Eye (tissue), 1 donor: ENCODE measurements at regions not wholly inside any gene's neighbourhood (a gene's known extent, or its start where the extent isn't known, plus 50 kb on each side); places are given as distances from the start of the nearest gene placed in this dataset.
"Not testable (repeated sequence)": the region's sequence is repeated elsewhere in the genome, so short reads cannot be mapped to it uniquely, and the experiment has no call there.

Experiments used
- DNase-seq: peaks from one replicate; pipeline ENCODE4 v3.0.0-alpha.2; 2015

GRCh38 chr3:27779176-27779575 is 57.1 kb upstream of the EOMES start:
- DNase-seq, result no peak

GRCh38 chr3:27789420-27789819 is 67.3 kb upstream of the EOMES start:
- no peak for DNase-seq

DNA sequence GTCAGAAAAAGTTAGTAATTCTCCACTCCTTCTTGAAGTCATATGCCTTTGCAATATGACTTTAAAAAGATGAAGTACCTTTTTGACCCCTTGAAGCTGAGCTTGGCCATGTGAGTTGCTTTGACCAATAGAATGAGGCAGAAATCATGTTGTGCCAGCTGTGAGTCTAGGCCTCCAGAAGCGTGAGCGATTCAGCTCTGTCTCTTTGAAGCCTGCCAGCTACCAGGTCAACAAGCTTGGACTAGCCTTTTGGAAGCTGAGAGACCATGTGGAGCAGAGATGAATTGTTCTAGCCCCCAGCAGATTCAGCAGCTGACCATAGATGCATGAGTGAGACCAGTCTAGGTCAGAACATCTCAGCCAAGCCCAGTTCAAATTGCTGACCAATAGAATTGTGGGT is 69.8 kb upstream of the EOMES start:
- no peak for DNase-seq

DNA sequence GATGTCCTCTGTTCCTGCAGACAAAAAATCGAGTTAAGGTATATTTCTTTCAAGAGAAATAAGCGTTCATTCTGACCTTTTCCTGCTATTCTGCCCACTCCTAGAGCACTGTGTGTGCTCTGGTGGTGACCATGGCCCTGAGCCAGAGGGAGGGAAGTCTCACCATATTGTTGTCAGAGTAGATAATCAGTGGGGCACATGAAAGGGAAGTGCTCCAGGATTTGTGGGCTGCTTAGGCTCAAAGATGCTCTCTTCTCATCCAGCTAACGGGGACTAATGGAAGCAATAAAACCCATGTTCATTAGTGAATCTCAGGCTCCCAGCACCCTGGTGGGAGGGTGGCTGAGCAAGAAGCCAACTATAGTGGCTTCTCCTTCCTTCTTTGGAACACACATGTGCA is 70.7 kb upstream of the EOMES start:
- peak; percentile 26 for DNase-seq

GRCh38 chr3:27794211-27794610 is 72.1 kb upstream of the EOMES start:
- no peak for DNase-seq

GRCh38 chr3:27796365-27796875 is 74.3 kb upstream of the EOMES start:
- no peak for DNase-seq

GRCh38 chr3:27797773-27798172 is 75.7 kb upstream of the EOMES start:
- no peak for DNase-seq

DNA sequence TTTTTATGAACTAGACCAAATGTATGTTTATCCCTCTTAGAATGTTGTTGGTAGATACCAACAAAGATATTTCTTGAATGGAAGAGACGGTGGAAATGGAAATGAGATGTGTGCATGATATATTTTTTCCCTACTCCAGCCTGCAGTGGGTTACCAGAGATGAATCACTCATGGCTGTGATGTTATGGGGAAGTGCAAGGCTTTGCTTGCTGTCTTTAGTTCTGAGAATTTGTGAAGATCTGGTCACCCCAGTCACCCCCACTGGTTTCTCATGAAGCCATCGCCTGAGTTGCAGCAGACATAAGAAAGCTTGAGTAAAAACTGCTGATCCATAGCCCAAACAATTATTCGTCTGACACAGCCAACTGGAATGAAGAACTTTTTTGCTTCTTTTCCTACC is 78.1 kb upstream of the EOMES start:
- DNase-seq, result no peak

- no peak for DNase-seq
Observed at GRCh38 chr3:27802425-27802824, 80.3 kb upstream of the EOMES start.

GRCh38 chr3:27802849-27803248 is 80.7 kb upstream of the EOMES start:
- no peak for DNase-seq

- DNase-seq, result no peak
Observed at GRCh38 chr3:27805282-27805681, 83.2 kb upstream of the EOMES start.

- DNase-seq, result no peak
Observed at GRCh38 chr3:27813255-27813654, 91.1 kb upstream of the EOMES start.

GRCh38 chr3:27821609-27822008 is 99.5 kb upstream of the EOMES start:
- not testable (repeated sequence) for DNase-seq

- DNase-seq, result no peak
Observed at GRCh38 chr3:27824312-27825200, 102.4 kb upstream of the EOMES start.

GRCh38 chr3:27826448-27826847 is 104.3 kb upstream of the EOMES start:
- no peak for DNase-seq

- DNase-seq, result no peak
Observed at GRCh38 chr3:27827041-27827440, 104.9 kb upstream of the EOMES start.

DNA sequence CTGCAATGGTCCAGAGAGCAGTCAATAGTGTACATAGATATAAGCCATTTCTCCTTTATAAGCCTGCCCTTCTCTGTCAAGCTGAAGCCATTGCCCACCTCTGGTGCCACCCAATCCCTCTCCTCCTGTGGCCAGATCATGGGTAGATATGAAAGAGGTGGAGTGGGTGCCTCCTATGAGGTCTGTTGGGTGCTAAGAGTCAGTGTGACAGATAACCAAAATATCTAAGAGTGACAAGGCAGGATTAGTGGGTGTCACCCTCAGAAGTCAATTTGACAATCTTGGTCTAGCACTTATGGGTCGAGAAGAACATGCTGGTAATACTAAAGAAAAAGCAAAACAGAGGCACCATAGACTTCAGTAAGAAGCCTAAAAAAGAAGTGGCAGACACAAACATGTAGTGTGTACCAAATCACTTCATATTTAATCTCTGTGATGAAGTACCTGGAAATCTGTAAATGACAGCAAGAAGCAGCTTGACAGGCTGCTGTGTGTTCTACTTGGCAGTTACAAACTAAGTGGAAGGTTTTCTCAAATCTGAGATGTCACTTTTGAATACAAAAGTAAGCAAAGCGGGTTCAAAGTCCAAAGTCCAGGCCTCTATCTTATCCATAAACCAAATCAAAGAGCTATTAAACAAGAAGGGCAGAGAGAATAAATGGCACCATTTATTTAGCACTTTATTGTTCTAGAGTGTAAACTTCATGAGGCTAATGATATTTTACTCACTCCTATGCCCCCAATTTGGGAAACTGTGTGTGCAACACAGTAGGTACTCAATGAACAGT is 118.9 kb upstream of the EOMES start:
- DNase-seq, result no peak

DNA sequence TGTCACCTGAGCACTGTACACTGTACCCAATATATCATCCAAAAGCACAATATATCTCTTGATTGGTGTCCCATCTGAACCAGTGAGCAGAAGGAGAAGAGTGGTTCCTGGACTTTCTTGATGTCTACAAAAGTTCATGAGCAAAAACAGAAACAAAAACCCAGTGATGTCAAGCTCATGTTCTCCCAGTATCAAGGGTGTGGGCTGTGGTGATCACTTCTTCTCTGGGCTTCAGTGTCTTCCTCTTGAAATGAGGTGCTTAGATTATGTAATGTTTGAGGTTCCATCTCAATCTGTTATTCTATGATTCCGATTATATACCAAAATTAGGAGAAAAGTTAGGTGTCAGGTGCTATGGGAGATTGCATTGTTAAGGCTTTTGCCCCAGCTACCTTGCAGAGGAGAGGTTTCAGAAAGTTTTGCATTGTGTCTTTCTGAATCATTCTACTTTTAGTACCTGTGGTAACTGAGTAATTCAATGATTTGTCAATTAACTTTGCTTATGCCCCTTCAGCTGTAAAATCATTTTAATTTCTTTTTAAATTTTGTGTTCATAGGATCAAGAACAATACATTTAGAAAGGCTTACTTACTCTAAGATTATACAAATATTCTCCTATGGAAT is 122.0 kb upstream of the EOMES start:
- DNase-seq, result no peak

DNA sequence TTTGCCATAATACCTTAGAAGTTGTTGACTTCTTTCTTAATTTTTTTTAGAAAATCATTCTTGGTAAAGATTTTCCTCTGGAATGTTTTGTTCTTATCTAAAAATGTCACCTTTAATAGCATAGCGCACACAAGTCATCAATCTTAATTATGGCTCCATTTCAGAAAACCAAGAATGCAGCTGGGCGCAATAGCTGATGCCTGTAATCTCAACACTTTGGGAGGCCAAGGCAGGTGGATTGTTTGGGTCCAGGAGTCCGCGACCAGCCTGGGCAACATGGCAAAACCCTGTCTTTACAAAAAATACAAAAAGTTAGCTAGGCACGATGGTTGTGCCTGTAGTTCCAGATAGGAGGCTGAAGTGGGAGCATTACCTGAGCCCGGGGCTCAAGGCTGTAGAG is 125.6 kb upstream of the EOMES start:
- no peak for DNase-seq

DNA sequence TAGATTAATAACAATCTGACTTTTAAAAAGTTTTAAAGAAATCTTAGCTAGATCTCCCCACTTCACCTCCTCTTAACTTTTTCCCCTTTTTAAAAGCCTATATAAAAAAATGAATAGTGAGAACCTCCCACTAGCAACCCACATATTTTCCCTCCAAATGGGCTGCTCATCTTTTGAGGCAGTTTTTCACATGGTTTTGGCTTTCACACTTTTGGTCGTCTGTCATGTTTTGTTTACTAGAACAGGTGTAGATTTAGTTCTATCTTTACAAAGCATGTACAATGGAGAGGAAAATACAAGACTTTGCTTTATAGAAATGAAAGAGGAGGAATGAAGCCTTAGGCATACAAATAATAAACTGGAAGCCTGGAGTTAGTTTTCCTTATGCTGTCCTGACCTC is 126.7 kb upstream of the EOMES start:
- DNase-seq, result no peak

DNA sequence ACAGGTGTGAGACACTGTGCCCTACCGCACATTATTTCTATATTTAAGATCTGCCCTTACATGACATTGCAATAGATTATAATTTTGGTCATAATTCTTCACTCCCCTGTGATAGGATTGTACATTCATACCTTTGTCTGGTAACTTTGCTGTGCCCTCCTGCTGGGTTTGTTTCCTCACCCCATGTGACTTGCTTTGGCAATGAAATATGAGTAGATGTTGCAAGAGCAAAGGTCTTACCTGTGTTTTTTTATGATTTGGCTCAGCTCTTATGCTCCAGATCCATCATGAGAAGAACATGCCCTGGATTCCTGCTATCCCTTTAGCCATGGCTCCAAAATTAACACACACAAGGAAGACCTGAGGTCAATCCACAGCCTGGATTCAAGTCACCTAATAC is 137.7 kb upstream of the EOMES start:
- no peak for DNase-seq

GRCh38 chr3:27861046-27862036 is 139.2 kb upstream of the EOMES start:
- no peak for DNase-seq
